ENCODE measurements at regions not wholly inside any gene's neighbourhood (a gene's known extent, or its start where the extent isn't known, plus 50 kb on each side); places are given as distances from the start of the nearest gene placed in this dataset.

- Histone ChIP-seq H3K36me3 (ENCODE audit: insufficient read depth) (no peaks in the 10 kb centered on the region), H3K79me2 (ENCODE audit: insufficient read depth, low read depth) (no peaks in the 10 kb centered on the region), H3K9ac (no peak overlapping the region), H3K4me1 (ENCODE audit: low read depth, poor library complexity, severe bottlenecking) (no peaks in the 10 kb centered on the region), H4K20me1 (ENCODE audit: insufficient read depth) (no peaks in the 10 kb centered on the region), H3K4me2 (no peak overlapping the region), H3K27ac (no peak overlapping the region), H3K27me3 (ENCODE audit: insufficient read depth, low read depth) (no peaks in the 10 kb centered on the region), H2AFZ (ENCODE audit: low read depth) (no peak overlapping the region), H3K4me3 (IDR thresholded peaks at IDR 0.05; ENCODE audit: insufficient read depth, low read depth, low read length) (no peak overlapping the region)
- TF ChIP-seq, protein P1, sequence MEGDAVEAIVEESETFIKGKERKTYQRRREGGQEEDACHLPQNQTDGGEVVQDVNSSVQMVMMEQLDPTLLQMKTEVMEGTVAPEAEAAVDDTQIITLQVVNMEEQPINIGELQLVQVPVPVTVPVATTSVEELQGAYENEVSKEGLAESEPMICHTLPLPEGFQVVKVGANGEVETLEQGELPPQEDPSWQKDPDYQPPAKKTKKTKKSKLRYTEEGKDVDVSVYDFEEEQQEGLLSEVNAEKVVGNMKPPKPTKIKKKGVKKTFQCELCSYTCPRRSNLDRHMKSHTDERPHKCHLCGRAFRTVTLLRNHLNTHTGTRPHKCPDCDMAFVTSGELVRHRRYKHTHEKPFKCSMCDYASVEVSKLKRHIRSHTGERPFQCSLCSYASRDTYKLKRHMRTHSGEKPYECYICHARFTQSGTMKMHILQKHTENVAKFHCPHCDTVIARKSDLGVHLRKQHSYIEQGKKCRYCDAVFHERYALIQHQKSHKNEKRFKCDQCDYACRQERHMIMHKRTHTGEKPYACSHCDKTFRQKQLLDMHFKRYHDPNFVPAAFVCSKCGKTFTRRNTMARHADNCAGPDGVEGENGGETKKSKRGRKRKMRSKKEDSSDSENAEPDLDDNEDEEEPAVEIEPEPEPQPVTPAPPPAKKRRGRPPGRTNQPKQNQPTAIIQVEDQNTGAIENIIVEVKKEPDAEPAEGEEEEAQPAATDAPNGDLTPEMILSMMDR (conservative IDR thresholded peaks at IDR 0.05; ENCODE audit: low read depth, low read length), result no peak
Observed at GRCh38 chr4:188370777-188371176, 231.5 kb downstream of the TRIML1 start.

- no peak overlapping the region for H3K9ac ChIP-seq
- H3K36me3 ChIP-seq (ENCODE audit: insufficient read depth), result no peaks in the 10 kb centered on the region
- no peak overlapping the region for H3K4me3 ChIP-seq (IDR thresholded peaks at IDR 0.05; ENCODE audit: insufficient read depth, low read depth, low read length)
- no peak overlapping the region for H3K27ac ChIP-seq
- no peaks in the 10 kb centered on the region for H3K79me2 ChIP-seq (ENCODE audit: insufficient read depth, low read depth)
- H3K4me1 ChIP-seq (ENCODE audit: low read depth, poor library complexity, severe bottlenecking), result no peaks in the 10 kb centered on the region
- no peak overlapping the region for H2AFZ ChIP-seq (ENCODE audit: low read depth)
- H3K27me3 ChIP-seq (ENCODE audit: insufficient read depth, low read depth), result no peaks in the 10 kb centered on the region
- H4K20me1 ChIP-seq (ENCODE audit: insufficient read depth), result no peaks in the 10 kb centered on the region
- H3K4me2 ChIP-seq, result no peak overlapping the region
- TF ChIP-seq, protein P1 (conservative IDR thresholded peaks at IDR 0.05; ENCODE audit: low read depth, low read length), result no peak
Observed at GRCh38 chr4:188372058-188372457, 232.8 kb downstream of the TRIML1 start.

GRCh38 chr4:188372829-188373228, 233.6 kb downstream of the TRIML1 start:
- H3K9ac ChIP-seq, result no peak overlapping the region
- H3K79me2 ChIP-seq (ENCODE audit: insufficient read depth, low read depth), result no peaks in the 10 kb centered on the region
- H3K4me1 ChIP-seq (ENCODE audit: low read depth, poor library complexity, severe bottlenecking), result no peaks in the 10 kb centered on the region
- H3K27ac ChIP-seq, result no peak overlapping the region
- H3K27me3 ChIP-seq (ENCODE audit: insufficient read depth, low read depth), result no peaks in the 10 kb centered on the region
- TF ChIP-seq, protein P1 (conservative IDR thresholded peaks at IDR 0.05; ENCODE audit: low read depth, low read length), result no peak
- H3K4me2 ChIP-seq, result no peak overlapping the region
- no peak overlapping the region for H3K4me3 ChIP-seq (IDR thresholded peaks at IDR 0.05; ENCODE audit: insufficient read depth, low read depth, low read length)
- no peaks in the 10 kb centered on the region for H3K36me3 ChIP-seq (ENCODE audit: insufficient read depth)
- H4K20me1 ChIP-seq (ENCODE audit: insufficient read depth), result no peaks in the 10 kb centered on the region
- H2AFZ ChIP-seq (ENCODE audit: low read depth), result no peak overlapping the region

- no peaks in the 10 kb centered on the region for H3K36me3 ChIP-seq (ENCODE audit: insufficient read depth)
- no peaks in the 10 kb centered on the region for H3K79me2 ChIP-seq (ENCODE audit: insufficient read depth, low read depth)
- H2AFZ ChIP-seq (ENCODE audit: low read depth), result no peak overlapping the region
- H3K4me2 ChIP-seq, result no peak overlapping the region
- H4K20me1 ChIP-seq (ENCODE audit: insufficient read depth), result no peaks in the 10 kb centered on the region
- no peak overlapping the region for H3K9ac ChIP-seq
- H3K27ac ChIP-seq, result no peak overlapping the region
- H3K27me3 ChIP-seq (ENCODE audit: insufficient read depth, low read depth), result no peaks in the 10 kb centered on the region
- H3K4me3 ChIP-seq (IDR thresholded peaks at IDR 0.05; ENCODE audit: insufficient read depth, low read depth, low read length), result no peak overlapping the region
- no peaks in the 10 kb centered on the region for H3K4me1 ChIP-seq (ENCODE audit: low read depth, poor library complexity, severe bottlenecking)
- TF ChIP-seq, protein P1 (conservative IDR thresholded peaks at IDR 0.05; ENCODE audit: low read depth, low read length), result no peak
Observed at GRCh38 chr4:188374871-188375270, 235.6 kb downstream of the TRIML1 start.
